Hepatocyte (in vitro differentiated cells): ENCODE measurements at regions not wholly inside any gene's neighbourhood (a gene's known extent, or its start where the extent isn't known, plus 50 kb on each side); places are given as distances from the start of the nearest gene placed in this dataset.

ENCODE experiments used
- DNase-seq: peaks from one replicate; pipeline ENCODE4 v3.0.0-alpha.2; 2016; ENCODE audit warnings: low spot score
- H2AFZ ChIP-seq: fragments of 200-600 bp; sonication (generic); 2 replicates; pipeline ENCODE4 v1.6.0; 2016; ENCODE audit warnings: antibody characterized with exemption, mild to moderate bottlenecking
- H3K27ac ChIP-seq: fragments of 200-600 bp; sonication (generic); 2 replicates; pipeline ENCODE4 v1.5.1; 2016; ENCODE audit warnings: mild to moderate bottlenecking
- H3K27me3 ChIP-seq: fragments of 200-600 bp; sonication (generic); 2 replicates; pipeline ENCODE4 v1.6.1; 2016
- H3K36me3 ChIP-seq: fragments of 200-600 bp; sonication (generic); replicated peaks from 2 replicates; pipeline ENCODE4 v1.5.1; 2016; ENCODE audit warnings: low read depth; ENCODE audit not compliant: insufficient read depth
- H3K4me1 ChIP-seq: fragments of 200-600 bp; sonication (generic); 2 replicates; pipeline ENCODE4 v1.5.1; 2016; ENCODE audit warnings: mild to moderate bottlenecking, moderate library complexity; ENCODE audit not compliant: insufficient read depth
- H3K4me2 ChIP-seq: fragments of 200-600 bp; sonication (generic); 2 replicates; pipeline ENCODE4 v1.6.0; 2016
- H3K4me3 ChIP-seq: fragments of 200-600 bp; sonication (generic); 2 replicates; pipeline ENCODE4 v1.5.1; 2016; ENCODE audit warnings: mild to moderate bottlenecking
- H3K79me2 ChIP-seq: fragments of 200-600 bp; sonication (generic); 2 replicates; pipeline ENCODE4 v1.6.0; 2017; ENCODE audit warnings: mild to moderate bottlenecking
- H3K9me2 ChIP-seq: fragments of 200-600 bp; sonication (generic); replicated peaks from 2 replicates; pipeline ENCODE4 v1.6.0; 2017; ENCODE audit warnings: mild to moderate bottlenecking; ENCODE audit not compliant: insufficient read depth
- H3K9me3 ChIP-seq: fragments of 200-600 bp; sonication (generic); 2 replicates; pipeline ENCODE4 v1.5.1; 2016; ENCODE audit warnings: low read depth, mild to moderate bottlenecking
- H4K20me1 ChIP-seq: fragments of 200-600 bp; sonication (generic); 2 replicates; pipeline ENCODE4 v1.6.0; 2016; ENCODE audit warnings: mild to moderate bottlenecking; ENCODE audit not compliant: insufficient read depth, poor library complexity, severe bottlenecking
- CTCF ChIP-seq: fragments of 200-600 bp; sonication (generic); IDR thresholded peaks from 2 replicates; pipeline ENCODE4 v1.5.1; 2016; ENCODE audit warnings: antibody characterized with exemption, mild to moderate bottlenecking; ENCODE audit not compliant: poor library complexity
- EZH2 ChIP-seq: fragments of 200-600 bp; sonication (generic); IDR thresholded peaks from 2 replicates; pipeline ENCODE4 v1.6.1; 2016; ENCODE audit warnings: antibody characterized with exemption, mild to moderate bottlenecking, borderline replicate concordance
- EZH2phosphoT487 ChIP-seq: fragments of 200-600 bp; sonication (generic); IDR thresholded peaks from one replicate; pipeline ENCODE4 v1.6.1; 2018; ENCODE audit warnings: antibody characterized with exemption, mild to moderate bottlenecking, low read depth, moderate library complexity; ENCODE audit not compliant: unreplicated experiment, severe bottlenecking
- WGBS: methylation state at CpG from one replicate; pipeline ENCODE4 v1.1.6; 2016; ENCODE audit warnings: low lambda C conversion rate; ENCODE audit errors: missing lambda C conversion rate; 5-methylcytosine and 5-hydroxymethylcytosine counted together

GRCh38 chr2:5589183-5589582 is 103.0 kb upstream of the SOX11 start:
- H3K79me2 ChIP-seq, result no peaks in the 10 kb centered on the region
- H3K27ac ChIP-seq, result no peak overlapping the region
- 78% methylated on average over 6 of the region's 6 CpGs for WGBS
- H3K9me2 ChIP-seq, result no peaks in the 10 kb centered on the region
- H3K4me1 ChIP-seq, result peaks cover 17% of the 10 kb centered on the region
- no peak overlapping the region for H3K4me3 ChIP-seq
- TF ChIP-seq CTCF (no peak), EZH2phosphoT487 (no peak), EZH2 (no peak)
- no peak overlapping the region for H2AFZ ChIP-seq
- no peaks in the 10 kb centered on the region for H3K9me3 ChIP-seq
- H3K36me3 ChIP-seq, result no peaks in the 10 kb centered on the region
- no peak overlapping the region for H3K4me2 ChIP-seq
- H3K27me3 ChIP-seq, result no peaks in the 10 kb centered on the region
- H4K20me1 ChIP-seq, result no peaks in the 10 kb centered on the region
- no peak for DNase-seq

- H3K4me3 ChIP-seq, result no peak overlapping the region
Observed at GRCh38 chr2:5590886-5591285, 101.3 kb upstream of the SOX11 start.

GRCh38 chr2:5592916-5593315 is 99.3 kb upstream of the SOX11 start:
- Histone ChIP-seq H3K9me3 (no peaks in the 10 kb centered on the region), H3K27me3 (no peaks in the 10 kb centered on the region)
- WGBS, result 51% methylated on average over 3 of the region's 3 CpGs

More at GRCh38 chr2:5590886-5591285, 101.3 kb upstream of the SOX11 start:
- H3K36me3 ChIP-seq, result no peaks in the 10 kb centered on the region
- no peaks in the 10 kb centered on the region for H3K9me3 ChIP-seq
- TF ChIP-seq CTCF, result no peak
- no peak for TF ChIP-seq EZH2phosphoT487
- TF ChIP-seq EZH2, result no peak
- peaks cover 18% of the 10 kb centered on the region for H3K4me1 ChIP-seq
- no peak overlapping the region for H3K4me2 ChIP-seq
- no peak overlapping the region for H2AFZ ChIP-seq
- 76% methylated on average over 6 of the region's 6 CpGs for WGBS
- no peaks in the 10 kb centered on the region for H3K79me2 ChIP-seq
- H3K9me2 ChIP-seq, result no peaks in the 10 kb centered on the region
- no peak for DNase-seq
- H3K27ac ChIP-seq, result no peak overlapping the region
- H3K27me3 ChIP-seq, result no peaks in the 10 kb centered on the region
- no peaks in the 10 kb centered on the region for H4K20me1 ChIP-seq

More at GRCh38 chr2:5592916-5593315, 99.3 kb upstream of the SOX11 start:
- TF ChIP-seq EZH2, result no peak
- TF ChIP-seq EZH2phosphoT487, result no peak
- no peak for TF ChIP-seq CTCF
- no peak overlapping the region for H3K4me3 ChIP-seq
- no peak overlapping the region for H3K4me2 ChIP-seq
- H2AFZ ChIP-seq, result no peak overlapping the region
- H3K4me1 ChIP-seq, result peaks cover 31% of the 10 kb centered on the region
- no peak for DNase-seq
- no peaks in the 10 kb centered on the region for H3K79me2 ChIP-seq
- no peaks in the 10 kb centered on the region for H4K20me1 ChIP-seq
- H3K27ac ChIP-seq, result peak overlapping the region; percentile 23
- no peaks in the 10 kb centered on the region for H3K36me3 ChIP-seq
- no peaks in the 10 kb centered on the region for H3K9me2 ChIP-seq
